Neuronal stem cell (in vitro differentiated cells): ENCODE measurements at regions not wholly inside any gene's neighbourhood (a gene's known extent, or its start where the extent isn't known, plus 50 kb on each side); places are given as distances from the start of the nearest gene placed in this dataset.

Source experiments
- DNase-seq: peaks from one replicate; pipeline ENCODE4 v3.0.0-alpha.2; 2013; ENCODE audit warnings: low spot score
- H2AFZ ChIP-seq: one replicate; pipeline ENCODE4 v1.6.1; 2013; ENCODE audit warnings: mild to moderate bottlenecking, low read length, inconsistent platforms
- H2AK5ac ChIP-seq: 2 replicates; pipeline ENCODE4 v1.6.1; 2013; ENCODE audit warnings: low read depth, mild to moderate bottlenecking, inconsistent platforms, low read length, moderate library complexity, mixed read lengths
- H2BK120ac ChIP-seq: 2 replicates; pipeline ENCODE4 v1.6.1; 2013; ENCODE audit warnings: low read depth, mild to moderate bottlenecking, inconsistent platforms, low read length, moderate library complexity, mixed read lengths
- H2BK12ac ChIP-seq: one replicate; pipeline ENCODE4 v1.6.1; 2013; ENCODE audit warnings: low read length, inconsistent platforms
- H2BK15ac ChIP-seq: 2 replicates; pipeline ENCODE4 v1.6.1; 2013; ENCODE audit warnings: mild to moderate bottlenecking, low read length, inconsistent platforms, mixed read lengths
- H2BK5ac ChIP-seq: one replicate; pipeline ENCODE4 v1.6.1; 2013; ENCODE audit warnings: inconsistent platforms, mild to moderate bottlenecking, low read length, moderate library complexity
- H3K14ac ChIP-seq: one replicate; pipeline ENCODE4 v1.6.1; 2013; ENCODE audit warnings: low read length, inconsistent platforms
- H3K18ac ChIP-seq: 2 replicates; pipeline ENCODE4 v1.6.1; 2013; ENCODE audit warnings: low read length, inconsistent platforms
- H3K23ac ChIP-seq: 2 replicates; pipeline ENCODE4 v1.6.1; 2013; ENCODE audit warnings: low read depth, mild to moderate bottlenecking, mixed read lengths, low read length, inconsistent platforms; ENCODE audit not compliant: poor library complexity
- H3K27ac ChIP-seq: replicated peaks from 3 replicates; pipeline ENCODE4 v1.5.1; 2013; ENCODE audit warnings: low read length, inconsistent platforms
- H3K27me3 ChIP-seq, 3 experiments: 2 replicates each; pipeline ENCODE4 v1.6.1; 2013; ENCODE audit warnings: low read length in 3 of 3, mild to moderate bottlenecking in 2 of 3, inconsistent platforms in 1 of 3, low read depth in 1 of 3, mixed read lengths in 1 of 3, moderate library complexity in 1 of 3; ENCODE audit not compliant: control insufficient read depth in 3 of 3, insufficient read depth in 3 of 3
- H3K36me3 ChIP-seq, 2 donors: replicated peaks in 1 of 2; 2 replicates each; pipeline ENCODE4 v1.6.1; 2013; ENCODE audit warnings: low read length in 2 of 2; ENCODE audit not compliant: control insufficient read depth in 2 of 2, insufficient read depth in 2 of 2
- H3K4ac ChIP-seq: 2 replicates; pipeline ENCODE4 v1.6.1; 2013; ENCODE audit warnings: inconsistent platforms, mild to moderate bottlenecking, low read length, moderate library complexity
- H3K4me1 ChIP-seq, 2 donors: 1 replicate in 1 of 2; 2 replicates in 1 of 2; pipeline ENCODE4 v1.6.1; 2013; ENCODE audit warnings: low read length in 2 of 2, low read depth in 1 of 2; ENCODE audit not compliant: control insufficient read depth in 2 of 2, insufficient read depth in 1 of 2
- H3K4me2 ChIP-seq: one replicate; pipeline ENCODE4 v1.6.1; 2013; ENCODE audit warnings: mild to moderate bottlenecking, low read length, inconsistent platforms; ENCODE audit not compliant: insufficient read depth, poor library complexity, severe bottlenecking
- H3K4me3 ChIP-seq, 2 donors: 2 replicates each; pipeline ENCODE4 v1.5.1; 2013; ENCODE audit warnings: low read length in 2 of 2, mild to moderate bottlenecking in 2 of 2, inconsistent platforms in 1 of 2, moderate library complexity in 1 of 2
- H3K79me1 ChIP-seq: one replicate; pipeline ENCODE4 v1.6.1; 2013; ENCODE audit warnings: low read depth, mild to moderate bottlenecking, inconsistent platforms, low read length, moderate library complexity
- H3K9ac ChIP-seq: one replicate; pipeline ENCODE4 v1.6.1; 2013; ENCODE audit warnings: mild to moderate bottlenecking, low read depth, low read length, inconsistent platforms; ENCODE audit not compliant: poor library complexity
- H3K9me3 ChIP-seq, 2 donors: replicated peaks in 1 of 2; 2 replicates each; pipeline versions ENCODE3 to v1.6.1; 2013; ENCODE audit warnings: low read length in 2 of 2, mild to moderate bottlenecking in 2 of 2, inconsistent platforms in 1 of 2, low read depth in 1 of 2, mixed read lengths in 1 of 2, moderate library complexity in 1 of 2; ENCODE audit not compliant: control insufficient read depth in 2 of 2, insufficient read depth in 1 of 2
- H4K8ac ChIP-seq: one replicate; pipeline ENCODE4 v1.6.1; 2013; ENCODE audit warnings: low read depth, mild to moderate bottlenecking, inconsistent platforms, low read length, moderate library complexity
- H4K91ac ChIP-seq: one replicate; pipeline ENCODE4 v1.6.1; 2013; ENCODE audit warnings: low read length, low read depth, mild to moderate bottlenecking, inconsistent platforms; ENCODE audit not compliant: poor library complexity
- WGBS, 2 donors: extraction: QIAGEN DNeasy Blood & Tissue Kit; methylation state at CpG; one replicate each; pipeline ENCODE4 v1.1.7; 2013; ENCODE audit warnings: missing lambda C conversion rate in 2 of 2, mixed read lengths in 1 of 2; ENCODE audit not compliant: insufficient read length in 2 of 2, insufficient replicate concordance in 1 of 2; ENCODE audit errors: extremely low coverage in 2 of 2; 5-methylcytosine and 5-hydroxymethylcytosine counted together

DNA sequence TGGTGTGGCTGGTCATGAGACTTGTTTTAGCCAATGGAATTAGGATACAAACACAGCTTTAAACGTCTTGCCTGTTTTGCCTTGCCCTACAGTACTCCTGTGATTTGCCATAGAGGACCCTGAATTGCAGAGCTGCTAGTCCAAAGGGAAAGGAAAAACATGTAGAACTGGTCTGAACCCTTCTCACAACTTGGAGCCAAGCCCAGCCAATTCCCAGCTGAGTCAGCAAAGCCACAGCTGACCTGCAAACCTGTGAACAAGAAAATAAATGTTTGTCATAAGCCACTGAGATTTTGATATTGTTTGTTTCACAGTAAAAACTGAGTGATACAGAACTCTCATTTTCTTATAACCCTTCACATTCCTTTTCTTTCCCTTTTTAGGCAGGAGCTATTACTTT lies 360.5 kb upstream of the API5 start:
- Histone ChIP-seq H4K91ac (no peak overlapping the region), H3K36me3 (no peaks in the 10 kb centered on the region), H3K79me1 (no peaks in the 10 kb centered on the region), H3K18ac (no peak overlapping the region), H3K4ac (no peak overlapping the region), H3K23ac (no peak overlapping the region), H2BK120ac (no peak overlapping the region), H3K14ac (no peak overlapping the region), H3K9me3 (no peaks in the 10 kb centered on the region), H2BK15ac (no peak overlapping the region), H3K27me3 (no peaks in the 10 kb centered on the region), H3K4me1 (no peaks in the 10 kb centered on the region), H2AFZ (no peak overlapping the region), H3K27ac (no peak overlapping the region), H3K9ac (no peak overlapping the region), H2AK5ac (no peak overlapping the region), H2BK12ac (no peak overlapping the region), H3K4me2 (no peak overlapping the region), H2BK5ac (no peak overlapping the region), H4K8ac (no peak overlapping the region), H3K4me3 (no peak overlapping the region)
- WGBS, 2 donors = no CpG with 5 or more reads among the region's 1 CpG
- no peak for DNase-seq

DNA sequence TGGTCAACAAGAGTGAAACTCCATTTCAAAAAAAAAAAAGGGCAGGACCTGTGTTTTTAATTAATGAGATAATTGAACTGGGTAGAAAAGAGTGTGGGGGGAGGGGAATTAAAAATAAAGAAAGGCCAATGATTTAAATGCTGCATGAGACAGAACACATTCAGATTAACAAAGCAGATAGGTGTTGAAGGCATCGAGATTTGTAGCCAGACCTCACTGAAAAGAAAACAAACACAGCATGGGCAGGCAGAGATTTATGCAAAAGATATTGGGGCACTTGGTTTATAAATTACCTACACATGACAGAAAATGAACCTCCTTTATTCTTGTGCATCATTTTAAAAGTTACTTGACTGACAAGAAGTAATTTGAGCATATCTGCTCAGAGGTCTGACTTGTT lies 354.0 kb upstream of the API5 start:
- Histone ChIP-seq H2BK120ac (no peak overlapping the region), H3K4ac (no peak overlapping the region), H3K4me3 (no peak overlapping the region), H3K4me2 (no peak overlapping the region), H3K27me3 (no peaks in the 10 kb centered on the region), H3K4me1 (no peaks in the 10 kb centered on the region), H2BK12ac (no peak overlapping the region), H2BK15ac (no peak overlapping the region), H3K79me1 (no peaks in the 10 kb centered on the region), H2BK5ac (no peak overlapping the region), H3K9me3 (no peaks in the 10 kb centered on the region), H3K36me3 (no peaks in the 10 kb centered on the region), H3K18ac (no peak overlapping the region), H2AFZ (no peak overlapping the region), H3K14ac (no peak overlapping the region), H3K9ac (no peak overlapping the region), H4K91ac (no peak overlapping the region), H3K27ac (no peak overlapping the region), H4K8ac (no peak overlapping the region), H3K23ac (no peak overlapping the region), H2AK5ac (no peak overlapping the region)
- no CpG with 5 or more reads among the region's 1 CpG for WGBS, 2 donors
- DNase-seq = no peak

DNA sequence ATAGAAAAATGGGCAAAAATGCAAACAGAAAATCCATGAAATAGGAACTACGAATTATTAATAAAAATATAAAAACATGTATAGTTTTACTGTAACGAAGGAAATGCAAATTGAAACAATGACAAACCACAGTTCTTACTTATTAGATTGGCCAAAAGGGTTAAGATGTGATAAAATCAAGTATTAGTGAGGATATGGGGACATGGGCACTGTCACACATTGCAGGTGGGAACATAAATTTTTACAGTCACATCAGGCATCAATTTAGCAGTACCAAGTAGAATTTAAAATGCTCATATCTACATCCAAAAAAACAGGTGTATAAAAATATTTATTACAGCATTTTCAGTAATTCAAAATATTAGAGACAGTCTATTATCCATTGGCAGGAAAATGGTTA lies 353.2 kb upstream of the API5 start:
- Histone ChIP-seq H3K4me3 (no peak overlapping the region), H2AFZ (no peak overlapping the region), H3K9ac (no peak overlapping the region), H4K91ac (no peak overlapping the region), H3K4ac (no peak overlapping the region), H3K36me3 (no peaks in the 10 kb centered on the region), H3K27me3 (no peaks in the 10 kb centered on the region), H3K79me1 (no peaks in the 10 kb centered on the region), H2BK12ac (no peak overlapping the region), H3K27ac (no peak overlapping the region), H2BK120ac (no peak overlapping the region), H2BK5ac (no peak overlapping the region), H3K4me2 (no peak overlapping the region), H3K4me1 (no peaks in the 10 kb centered on the region), H3K18ac (no peak overlapping the region), H3K23ac (no peak overlapping the region), H2BK15ac (no peak overlapping the region), H3K9me3 (no peaks in the 10 kb centered on the region), H4K8ac (no peak overlapping the region), H3K14ac (no peak overlapping the region), H2AK5ac (no peak overlapping the region)
- no peak for DNase-seq
- no CpG with 5 or more reads among the region's 2 CpGs for WGBS, 2 donors

DNA sequence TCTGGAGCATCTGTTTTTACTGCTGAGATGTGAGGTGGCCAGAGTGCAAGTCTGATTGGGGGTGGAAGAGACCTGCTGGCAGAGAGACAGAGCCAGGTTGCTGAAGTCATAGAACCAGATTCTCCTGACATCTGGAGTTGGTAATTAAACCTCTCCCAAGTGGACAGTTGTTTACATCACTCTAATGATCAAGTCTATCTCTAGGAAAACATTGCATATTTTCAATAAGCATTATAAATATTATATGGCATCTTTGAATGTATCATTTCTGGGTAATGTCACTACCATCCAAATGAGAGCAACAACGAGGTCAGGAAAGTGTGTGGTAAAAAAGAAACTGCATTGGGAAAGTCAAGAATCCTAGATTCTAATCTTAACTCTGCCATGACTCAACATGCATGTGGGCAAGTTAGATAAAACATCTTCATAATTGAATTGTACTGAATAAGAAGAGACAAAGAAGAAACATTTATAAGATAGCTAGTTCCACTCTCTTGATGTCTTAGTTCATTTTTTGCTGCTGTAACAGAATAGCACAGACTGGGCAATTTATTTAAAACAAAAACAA lies 351.2 kb upstream of the API5 start:
- Histone ChIP-seq H3K27ac (no peak overlapping the region), H3K9ac (no peak overlapping the region), H3K4me3 (no peak overlapping the region), H3K4me1 (no peaks in the 10 kb centered on the region), H2AFZ (no peak overlapping the region), H3K18ac (no peak overlapping the region), H3K14ac (no peak overlapping the region), H4K8ac (no peak overlapping the region), H3K79me1 (no peaks in the 10 kb centered on the region), H3K9me3 (no peaks in the 10 kb centered on the region), H3K36me3 (no peaks in the 10 kb centered on the region), H3K23ac (no peak overlapping the region), H2AK5ac (no peak overlapping the region), H3K27me3 (no peaks in the 10 kb centered on the region), H2BK120ac (no peak overlapping the region), H3K4me2 (no peak overlapping the region), H3K4ac (no peak overlapping the region), H2BK15ac (no peak overlapping the region), H2BK5ac (no peak overlapping the region), H4K91ac (no peak overlapping the region), H2BK12ac (no peak overlapping the region)
- DNase-seq = no peak
- no CpG with 5 or more reads among the region's 1 CpG for WGBS, 2 donors
